HG03139 (cell line): ENCODE measurements at regions not wholly inside any gene's neighbourhood (a gene's known extent, or its start where the extent isn't known, plus 50 kb on each side); places are given as distances from the start of the nearest gene placed in this dataset.

Source experiments
- ATAC-seq: cut with Tn5 transposase; IDR thresholded peaks from one replicate; pipeline ENCODE4 v1.9.1; 2021; ENCODE audit not compliant: unreplicated experiment

DNA sequence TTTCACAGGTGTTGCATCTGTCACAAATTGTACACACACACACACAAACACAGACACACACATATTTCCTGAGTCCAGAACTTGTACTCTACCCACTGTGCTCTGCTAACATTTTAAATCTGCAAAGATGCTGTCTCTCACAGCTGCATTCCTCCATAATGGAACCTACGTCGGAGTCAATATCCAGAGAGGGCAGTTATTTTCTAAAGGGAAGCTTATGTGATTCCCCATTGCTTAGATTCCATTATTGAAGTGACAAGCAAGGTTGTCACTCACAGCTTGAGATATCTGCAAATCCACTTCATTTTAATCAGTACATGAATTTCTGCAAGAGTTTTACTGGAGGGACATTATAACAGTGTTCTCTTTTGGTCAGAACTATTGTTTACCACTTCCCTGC lies 992.4 kb downstream of the NSUN3 start:
- no peak for ATAC-seq

DNA sequence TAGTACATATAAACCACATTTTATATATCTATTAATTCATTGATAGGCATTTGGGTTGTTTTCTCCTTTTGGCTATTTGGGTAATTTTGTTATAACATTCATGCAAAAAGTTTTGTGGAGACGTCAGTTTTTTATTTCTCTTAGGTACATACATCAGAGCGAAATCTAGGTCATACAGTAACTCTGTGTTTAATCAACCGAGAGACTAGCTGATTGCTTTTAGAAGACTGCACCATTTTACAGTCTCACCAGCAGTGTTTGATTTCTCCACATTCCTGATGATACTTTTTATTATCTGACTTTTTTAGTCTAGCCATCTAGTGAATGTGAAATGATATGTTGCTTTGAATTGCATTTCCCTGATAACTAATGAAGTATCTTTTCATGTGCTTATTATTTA lies 1019.3 kb downstream of the NSUN3 start:
- ATAC-seq = no peak

GRCh38 chr3:95084738-95085137 lies 1021.9 kb downstream of the NSUN3 start:
- ATAC-seq = no peak

- no peak for ATAC-seq
Observed at GRCh38 chr3:95088464-95088863, 1025.6 kb downstream of the NSUN3 start.

- no peak for ATAC-seq
Observed at GRCh38 chr3:95097493-95097892, 1034.6 kb downstream of the NSUN3 start.

GRCh38 chr3:95120921-95121320 lies 1058.1 kb downstream of the NSUN3 start:
- ATAC-seq = no peak

DNA sequence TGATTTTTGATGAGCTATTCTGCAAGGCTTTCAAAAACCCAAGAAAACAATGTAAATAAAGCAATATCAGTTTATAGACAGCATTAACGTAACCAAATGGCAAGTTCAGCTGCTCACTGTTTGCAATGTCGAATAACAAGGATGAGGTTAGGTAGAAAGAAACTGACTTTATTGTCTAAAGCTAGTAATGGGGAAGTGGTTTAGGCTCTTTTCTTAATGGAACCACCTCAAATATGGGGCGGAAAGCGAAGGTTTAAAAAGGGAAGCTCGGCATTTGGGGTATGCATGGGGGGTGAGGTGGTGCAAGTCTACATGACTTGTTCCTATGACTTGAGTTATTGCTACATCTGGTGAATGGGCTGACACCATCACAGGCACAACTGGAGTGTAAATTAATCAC lies 1060.2 kb downstream of the NSUN3 start:
- no peak for ATAC-seq

GRCh38 chr3:95134693-95135413 lies 1072.0 kb downstream of the NSUN3 start:
- no peak for ATAC-seq

DNA sequence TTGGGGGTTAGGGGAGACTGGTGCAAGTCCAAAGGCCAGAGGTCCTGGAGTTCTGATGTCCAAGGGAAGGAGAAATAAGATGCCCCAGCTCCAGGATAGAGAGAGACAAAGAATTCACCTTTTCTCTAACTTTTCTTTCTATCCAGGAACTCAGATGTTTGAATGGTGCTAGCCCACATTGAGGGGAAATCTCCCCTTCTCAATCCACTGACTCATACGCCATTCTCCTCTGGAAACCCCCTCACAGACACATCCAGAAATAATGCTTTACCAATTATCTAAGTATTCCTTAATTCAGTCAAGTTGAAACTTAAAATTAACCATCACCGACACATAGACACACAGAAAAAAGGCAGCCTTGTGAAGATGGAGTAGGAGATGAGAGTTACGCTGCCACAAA lies 1085.2 kb downstream of the NSUN3 start:
- no peak for ATAC-seq

DNA sequence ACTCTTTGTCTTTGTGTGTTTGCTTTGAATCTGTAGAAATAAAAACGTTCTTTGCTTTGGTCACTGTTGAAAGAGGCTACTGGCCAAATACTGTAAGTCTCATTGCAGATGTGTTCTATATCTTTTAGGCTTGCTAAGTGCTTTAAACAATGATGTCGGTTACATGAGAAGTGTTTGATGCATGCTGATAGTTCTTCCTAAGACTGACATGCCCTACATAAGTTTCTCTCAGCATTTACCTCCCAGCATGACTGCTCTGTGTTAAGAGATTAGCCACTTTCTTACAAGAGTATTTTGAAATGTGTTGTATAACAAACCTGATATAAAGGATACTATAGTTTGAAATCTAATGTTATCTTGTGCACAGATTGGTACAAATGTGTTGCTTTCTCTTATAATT lies 1088.7 kb downstream of the NSUN3 start:
- no peak for ATAC-seq

- ATAC-seq = no peak
Observed at GRCh38 chr3:95154766-95155165, 1091.9 kb downstream of the NSUN3 start.

- ATAC-seq = no peak
Observed at GRCh38 chr3:95162794-95163193, 1099.9 kb downstream of the NSUN3 start.

DNA sequence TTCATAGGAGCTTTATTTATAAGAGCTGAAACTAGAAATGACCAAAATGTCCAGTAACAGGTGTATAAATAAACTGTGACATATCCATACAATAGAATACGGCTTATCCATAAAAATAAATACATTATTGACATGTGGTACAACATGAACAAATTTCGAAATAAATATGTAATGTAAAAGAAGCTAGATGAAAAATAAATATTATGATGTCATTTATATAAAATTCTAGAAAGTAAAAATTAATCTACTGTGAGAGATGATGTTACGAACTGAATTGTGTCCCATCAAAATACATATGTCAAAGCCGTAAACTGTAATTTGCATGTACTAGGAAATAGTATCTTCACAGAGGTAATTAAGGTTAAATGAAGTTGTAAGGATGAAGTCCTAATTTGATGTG lies 1104.9 kb downstream of the NSUN3 start:
- ATAC-seq = no peak

- no peak for ATAC-seq
Observed at GRCh38 chr3:95168526-95168925, 1105.7 kb downstream of the NSUN3 start.

- ATAC-seq = no peak
Observed at GRCh38 chr3:95172164-95172943, 1109.5 kb downstream of the NSUN3 start.

DNA sequence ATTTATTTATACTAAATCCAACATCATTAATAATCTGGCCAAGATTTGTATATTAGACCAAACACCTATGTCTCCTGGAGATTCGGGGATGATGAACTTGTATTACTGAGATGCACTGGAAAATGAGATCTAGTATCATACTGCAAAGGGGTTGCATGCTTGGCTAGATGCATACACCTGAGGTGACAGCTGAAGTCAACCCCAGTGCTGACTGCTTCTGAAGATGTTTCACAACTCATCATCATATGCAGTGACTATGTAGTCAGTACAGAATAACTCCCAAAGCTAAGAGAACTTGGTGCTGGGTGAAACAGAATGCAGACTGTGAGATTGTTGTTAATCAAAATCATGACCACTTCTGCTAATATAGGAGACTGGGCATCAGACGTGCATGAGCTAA lies 1114.2 kb downstream of the NSUN3 start:
- ATAC-seq = no peak

GRCh38 chr3:95184038-95184437 lies 1121.2 kb downstream of the NSUN3 start:
- ATAC-seq = no peak

- ATAC-seq = no peak
Observed at GRCh38 chr3:95189348-95189747, 1126.5 kb downstream of the NSUN3 start.

GRCh38 chr3:95197661-95198060 lies 1134.8 kb downstream of the NSUN3 start:
- no peak for ATAC-seq

- ATAC-seq = no peak
Observed at GRCh38 chr3:95200384-95200783, 1137.5 kb downstream of the NSUN3 start.

GRCh38 chr3:95210878-95211277 lies 1148.0 kb downstream of the NSUN3 start:
- no peak for ATAC-seq

DNA sequence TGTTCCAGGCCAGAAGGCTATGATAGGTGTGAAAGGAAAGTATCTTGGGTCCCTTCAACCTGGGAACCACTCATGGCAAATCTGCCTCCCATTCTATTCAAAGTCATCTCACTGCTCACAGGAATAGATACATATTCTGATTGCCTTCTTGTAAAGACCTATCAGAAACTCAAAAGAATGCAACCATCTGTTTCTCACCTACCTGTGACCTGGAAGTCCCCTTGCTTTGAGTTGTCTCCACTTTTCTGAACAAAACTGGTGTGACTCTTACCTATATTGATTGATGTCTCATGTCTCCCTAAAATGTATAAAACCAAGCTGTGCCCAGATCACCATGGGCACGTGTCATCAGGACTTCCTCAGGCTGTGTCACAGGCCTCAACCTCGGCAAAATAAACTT lies 1149.3 kb downstream of the NSUN3 start:
- no peak for ATAC-seq
